B cell (primary cell): ENCODE measurements at regions not wholly inside any gene's neighbourhood (a gene's known extent, or its start where the extent isn't known, plus 50 kb on each side); places are given as distances from the start of the nearest gene placed in this dataset.

Experiments
- ATAC-seq: fragments of 200-7000 bp; cut with Tn5 transposase; one replicate; pipeline ENCODE4 v1.10.0; 2021; ENCODE audit warnings: low read depth, mild to moderate bottlenecking, moderate number of reproducible peaks, moderate library complexity
- CTCF ChIA-PET: fragments of 350-600 bp; sonication (Branson Sonifier 250); formaldehyde crosslinking; loops from one replicate; lab custom pipeline; 2021; ENCODE audit warnings: antibody characterized with exemption, inconsistent platforms; lab: Charles Lee
- POLR2A ChIA-PET: fragments of 350-600 bp; sonication (Branson Sonifier 250); formaldehyde crosslinking; loops from one replicate; lab custom pipeline; 2021; ENCODE audit warnings: antibody characterized with exemption; lab: Charles Lee
- DNase-seq: peaks from one replicate; pipeline ENCODE4 v3.0.0; 2013
- H2AFZ ChIP-seq: 2 replicates; pipeline ENCODE4 v1.6.1; 2012; ENCODE audit warnings: mild to moderate bottlenecking, low read depth, low read length; ENCODE audit not compliant: insufficient read depth, poor library complexity, severe bottlenecking
- H3K27ac ChIP-seq, 2 donors: 1 replicate in 1 of 2; 2 replicates in 1 of 2; pipeline ENCODE4 v1.5.1; 2012 to 2013; ENCODE audit warnings: low read length in 2 of 2, mild to moderate bottlenecking in 2 of 2, moderate library complexity in 1 of 2
- H3K27me3 ChIP-seq, 4 experiments: fragments of 200-600 bp in 1 of 4; sonication (generic) in 1 of 4; replicated peaks in 1 of 4; 1 replicate in 2 of 4; 2 replicates in 2 of 4; pipeline versions ENCODE4 v1.6.1 to v1.7.0; 2013 to 2016; ENCODE audit warnings: low read length in 3 of 4, mild to moderate bottlenecking in 2 of 4, mixed read lengths in 1 of 4, moderate library complexity in 1 of 4; ENCODE audit not compliant: insufficient read depth in 4 of 4, control insufficient read depth in 3 of 4; ENCODE audit errors: control extremely low read depth in 1 of 4
- H3K36me3 ChIP-seq, 2 experiments: replicated peaks in 1 of 2; 1 replicate in 1 of 2; 2 replicates in 1 of 2; pipeline versions ENCODE4 v1.6.1 to v1.7.1; 2013; ENCODE audit warnings: low read length in 1 of 2; ENCODE audit not compliant: insufficient read depth in 2 of 2, control insufficient read depth in 1 of 2; ENCODE audit errors: control extremely low read depth in 1 of 2, extremely low read depth in 1 of 2
- H3K4me1 ChIP-seq, 2 donors: fragments of 200-600 bp in 1 of 2; sonication (generic) in 1 of 2; 1 replicate in 1 of 2; 2 replicates in 1 of 2; pipeline versions ENCODE4 v1.5.1 to v1.6.1; 2013 to 2017; ENCODE audit warnings: low read length in 2 of 2; ENCODE audit not compliant: control insufficient read depth in 2 of 2, insufficient read depth in 2 of 2
- H3K4me2 ChIP-seq: replicated peaks from 2 replicates; pipeline ENCODE3; 2012; ENCODE audit warnings: mild to moderate bottlenecking, low read depth, low read length; ENCODE audit not compliant: poor library complexity, severe bottlenecking
- H3K4me3 ChIP-seq, 5 experiments: fragments of 200-600 bp in 1 of 5; sonication (generic) in 1 of 5; 1 replicate in 3 of 5; 2 replicates in 2 of 5; pipeline versions ENCODE4 v1.5.1 to v1.7.0; 2011 to 2016; ENCODE audit warnings: low read length in 4 of 5, mild to moderate bottlenecking in 4 of 5, low read depth in 2 of 5, control low read depth in 1 of 5, moderate library complexity in 1 of 5; ENCODE audit not compliant: insufficient read depth in 1 of 5; ENCODE audit errors: control extremely low read depth in 1 of 5, extremely low read depth in 1 of 5
- H3K79me2 ChIP-seq: fragments of 200-600 bp; sonication (generic); one replicate; pipeline ENCODE4 v1.6.0; 2016; ENCODE audit warnings: low read length; ENCODE audit not compliant: control insufficient read depth, insufficient read depth
- H3K9ac ChIP-seq: fragments of 200-600 bp; sonication (generic); 2 replicates; pipeline ENCODE4 v1.6.1; 2017; ENCODE audit warnings: mild to moderate bottlenecking, low read length, moderate library complexity
- H3K9me3 ChIP-seq, 3 donors: one replicate each; pipeline versions ENCODE4 v1.6.1 to v1.7.1; 2013; ENCODE audit warnings: low read length in 2 of 3; ENCODE audit not compliant: control insufficient read depth in 2 of 3, insufficient read depth in 1 of 3; ENCODE audit errors: control extremely low read depth in 1 of 3
- H4K20me1 ChIP-seq: 2 replicates; pipeline ENCODE4 v1.6.0; 2012; ENCODE audit warnings: mild to moderate bottlenecking, low read length; ENCODE audit not compliant: insufficient read depth, control insufficient read depth, poor library complexity, severe bottlenecking
- H3K27ac Mint-ChIP-seq: one replicate; pipeline ENCODE4 v1.8.0; 2021; ENCODE audit warnings: mixed read lengths
- H3K27me3 Mint-ChIP-seq: one replicate; pipeline ENCODE4 v1.8.0; 2021; ENCODE audit warnings: mixed read lengths
- H3K4me1 Mint-ChIP-seq: one replicate; pipeline ENCODE4 v1.8.0; 2021; ENCODE audit warnings: mixed read lengths
- H3K4me3 Mint-ChIP-seq: one replicate; pipeline ENCODE4 v1.8.0; 2021; ENCODE audit warnings: mixed read lengths
- H3K9me3 Mint-ChIP-seq: one replicate; pipeline ENCODE4 v1.8.0; 2022; ENCODE audit warnings: mixed read lengths; ENCODE audit not compliant: insufficient read depth
- EZH2 ChIP-seq: IDR thresholded peaks from 2 replicates; pipeline ENCODE4 v1.6.1; 2012; ENCODE audit warnings: borderline replicate concordance, low read depth, mild to moderate bottlenecking, moderate library complexity, low read length; ENCODE audit not compliant: insufficient read depth, poor library complexity, severe bottlenecking
- WGBS: methylation state at CpG from one replicate; pipeline ENCODE4 v1.1.5; 2013; ENCODE audit warnings: missing lambda C conversion rate; ENCODE audit not compliant: insufficient coverage; 5-methylcytosine and 5-hydroxymethylcytosine counted together
- intact Hi-C: fragments of 100-400 bp; cut with micrococcal nuclease; formaldehyde crosslinking; loops from one replicate; pipeline ENCODE4 v1.10.0; 2022
- TF ChIP-seq, protein P1 (sequence below): fragments of 200-600 bp; IDR thresholded peaks from one replicate; pipeline ENCODE4 v1.8.0; 2022; ENCODE audit warnings: antibody characterized with exemption, mild to moderate bottlenecking

DNA sequence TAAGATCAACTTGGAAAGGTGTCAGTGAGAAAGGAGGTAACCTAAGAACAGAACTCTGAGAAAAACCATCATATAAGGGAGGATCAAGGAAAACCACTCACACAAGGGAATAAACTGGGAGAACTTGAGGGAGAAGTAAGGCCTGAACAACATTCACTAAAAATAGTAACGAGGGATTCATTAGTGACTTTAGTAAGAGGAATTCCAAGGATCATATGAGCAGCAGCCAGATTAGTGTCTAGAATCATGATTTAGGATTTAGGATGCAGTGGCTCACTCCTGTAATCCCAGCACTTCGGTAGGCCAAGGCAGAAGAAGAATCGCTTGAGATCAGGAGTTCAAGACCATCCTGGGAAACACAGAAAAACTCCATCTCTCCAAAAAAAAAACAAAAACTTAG lies 376.5 kb upstream of the MARCKS start:
- no peak overlapping the region for H3K4me3 ChIP-seq
- no peaks in the 10 kb centered on the region for H3K4me1 ChIP-seq
- no peak overlapping the region for H3K27ac ChIP-seq
- ATAC-seq, result no peak
- no CpG with 5 or more reads among the region's 3 CpGs for whole genome bisulfite sequencing
- Mint-ChIP-seq H3K4me3 (no peak overlapping the region), H3K4me1 (no peaks in the 10 kb centered on the region), H3K27ac (no peak overlapping the region), H3K9me3 (no peaks in the 10 kb centered on the region), H3K27me3 (no peaks in the 10 kb centered on the region)
- ChIA-PET CTCF (no interaction called here), POLR2A (no interaction called here)
- no peak for DNase-seq
- H3K9ac ChIP-seq, result no peak overlapping the region
- intact Hi-C loops, result no loop called here
- peaks cover 0 to 2% (median 0%) of the 10 kb centered on the region in 3 donors for H3K9me3 ChIP-seq
- no peak overlapping the region for H3K4me2 ChIP-seq
- H3K36me3 ChIP-seq, result no peaks in the 10 kb centered on the region
- H3K27me3 ChIP-seq, result no peaks in the 10 kb centered on the region
- no peak for TF ChIP-seq EZH2
- TF ChIP-seq, protein P1, sequence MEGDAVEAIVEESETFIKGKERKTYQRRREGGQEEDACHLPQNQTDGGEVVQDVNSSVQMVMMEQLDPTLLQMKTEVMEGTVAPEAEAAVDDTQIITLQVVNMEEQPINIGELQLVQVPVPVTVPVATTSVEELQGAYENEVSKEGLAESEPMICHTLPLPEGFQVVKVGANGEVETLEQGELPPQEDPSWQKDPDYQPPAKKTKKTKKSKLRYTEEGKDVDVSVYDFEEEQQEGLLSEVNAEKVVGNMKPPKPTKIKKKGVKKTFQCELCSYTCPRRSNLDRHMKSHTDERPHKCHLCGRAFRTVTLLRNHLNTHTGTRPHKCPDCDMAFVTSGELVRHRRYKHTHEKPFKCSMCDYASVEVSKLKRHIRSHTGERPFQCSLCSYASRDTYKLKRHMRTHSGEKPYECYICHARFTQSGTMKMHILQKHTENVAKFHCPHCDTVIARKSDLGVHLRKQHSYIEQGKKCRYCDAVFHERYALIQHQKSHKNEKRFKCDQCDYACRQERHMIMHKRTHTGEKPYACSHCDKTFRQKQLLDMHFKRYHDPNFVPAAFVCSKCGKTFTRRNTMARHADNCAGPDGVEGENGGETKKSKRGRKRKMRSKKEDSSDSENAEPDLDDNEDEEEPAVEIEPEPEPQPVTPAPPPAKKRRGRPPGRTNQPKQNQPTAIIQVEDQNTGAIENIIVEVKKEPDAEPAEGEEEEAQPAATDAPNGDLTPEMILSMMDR, result no peak
- H4K20me1 ChIP-seq, result no peaks in the 10 kb centered on the region
- H2AFZ ChIP-seq, result no peak overlapping the region
- H3K79me2 ChIP-seq, result no peaks in the 10 kb centered on the region

DNA sequence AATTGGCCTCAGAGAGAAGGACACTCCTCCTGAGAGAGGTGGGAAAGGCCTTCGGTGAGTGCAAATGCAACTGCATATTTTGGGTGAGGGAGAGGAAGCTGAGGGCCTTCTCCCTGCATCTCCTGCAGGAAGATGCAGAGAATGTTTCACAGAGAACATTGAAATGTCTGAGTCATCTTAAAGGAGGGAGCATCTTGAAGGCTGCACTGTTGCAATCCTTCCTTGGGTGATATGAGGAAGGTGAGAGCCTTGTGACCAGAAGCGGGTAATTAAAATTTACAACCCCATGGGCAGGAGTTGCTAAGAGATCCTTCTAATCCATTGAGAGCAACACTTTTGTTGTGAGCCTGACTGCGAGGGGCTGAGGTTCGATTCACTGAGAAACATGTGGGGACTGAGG lies 375.7 kb upstream of the MARCKS start:
- Histone ChIP-seq H3K27ac (no peak overlapping the region), H3K79me2 (no peaks in the 10 kb centered on the region), H3K9me3 (no peaks in the 10 kb centered on the region), H3K4me2 (no peak overlapping the region), H3K4me1 (no peaks in the 10 kb centered on the region), H3K27me3 (no peaks in the 10 kb centered on the region), H3K36me3 (no peaks in the 10 kb centered on the region), H3K4me3 (no peak overlapping the region), H3K9ac (no peak overlapping the region), H2AFZ (no peak overlapping the region), H4K20me1 (no peaks in the 10 kb centered on the region)
- ChIA-PET CTCF (no interaction called here), POLR2A (no interaction called here)
- DNase-seq (no peak), ATAC-seq (no peak)
- Mint-ChIP-seq H3K27ac (no peak overlapping the region), H3K4me1 (no peaks in the 10 kb centered on the region), H3K27me3 (no peaks in the 10 kb centered on the region), H3K9me3 (no peaks in the 10 kb centered on the region), H3K4me3 (no peak overlapping the region)
- intact Hi-C loops, result no loop called here
- WGBS, result 100% methylated on average over 4 of the region's 4 CpGs
- TF ChIP-seq, protein P1, result no peak
- TF ChIP-seq EZH2, result no peak
